Lower leg skin (tissue), 4 donors: ENCODE measurements at regions not wholly inside any gene's neighbourhood (a gene's known extent, or its start where the extent isn't known, plus 50 kb on each side); places are given as distances from the start of the nearest gene placed in this dataset.

Experiments used
- DNase-seq, 2 donors: peaks; one replicate each; pipeline ENCODE4 v3.0.0-alpha.2; 2019; ENCODE audit warnings: low spot score in 2 of 2
- H3K4me3 ChIP-seq: fragments of 200-600 bp; sonication (generic); 2 replicates; pipeline ENCODE4 v1.5.1; 2017; ENCODE audit warnings: mild to moderate bottlenecking, low read depth; ENCODE audit not compliant: poor library complexity, severe bottlenecking
- POLR2A ChIP-seq, 2 donors: fragments of 450-650 bp; IDR thresholded peaks; one replicate each; pipeline ENCODE4 v1.6.1; 2016 to 2017; ENCODE audit warnings: antibody characterized with exemption in 2 of 2, mild to moderate bottlenecking in 1 of 2, moderate library complexity in 1 of 2
- WGBS, 2 donors: methylation state at CpG; one replicate each; pipeline ENCODE4 v1.1.5; 2018; 5-methylcytosine and 5-hydroxymethylcytosine counted together
- intact Hi-C: fragments of 100-400 bp; cut with DNase I; formaldehyde crosslinking; loops from one replicate; pipeline ENCODE4 v1.15.0; 2023; ENCODE audit warnings: low total_unique reads
- TF ChIP-seq, protein P1 (sequence below), 3 donors: fragments of 450-650 bp; IDR thresholded peaks; one replicate each; pipeline ENCODE4 v1.5.1; 2016; ENCODE audit warnings: antibody characterized with exemption in 3 of 3, mild to moderate bottlenecking in 3 of 3, moderate library complexity in 2 of 3

DNA sequence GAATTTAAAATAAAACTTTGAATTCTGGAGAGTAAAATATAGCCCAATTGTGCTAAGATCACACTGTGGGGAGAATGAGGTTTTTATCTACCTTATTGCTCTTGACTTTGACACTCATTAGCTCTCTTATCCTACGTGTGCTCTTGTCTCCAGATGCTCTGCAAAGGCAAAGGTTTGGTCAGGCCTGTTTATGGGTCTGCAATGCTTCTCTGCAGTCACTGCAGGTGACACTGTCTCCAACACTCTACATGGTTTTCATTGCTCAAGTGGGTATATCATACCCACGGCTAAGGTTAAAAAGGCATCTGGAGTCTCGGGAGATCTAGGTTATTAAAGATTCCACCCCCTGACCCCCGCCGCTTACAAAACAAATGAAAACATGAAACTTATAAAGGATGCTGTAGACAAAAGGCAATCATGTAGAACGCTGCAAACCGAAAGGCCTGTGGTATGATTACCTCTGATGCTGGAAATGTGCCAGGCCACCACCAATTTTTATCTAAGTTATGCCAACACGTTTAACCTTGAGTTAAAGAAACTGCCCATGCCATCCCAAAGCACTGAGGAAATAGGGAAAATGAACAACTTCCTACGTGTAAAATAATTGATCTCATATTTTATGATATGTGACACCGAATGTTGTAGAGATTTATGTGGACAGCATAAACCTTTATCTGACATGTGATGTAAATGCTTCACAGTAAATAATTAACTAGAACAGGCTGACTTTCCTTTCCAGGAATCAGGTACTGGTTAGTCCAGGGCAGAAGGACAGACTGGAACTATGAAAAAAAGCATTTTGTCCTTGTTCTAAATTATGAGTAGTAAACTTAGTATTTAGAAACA lies 238.2 kb upstream of the NOX3 start:
- intact Hi-C loops = no loop called here
- no peak for DNase-seq

DNA sequence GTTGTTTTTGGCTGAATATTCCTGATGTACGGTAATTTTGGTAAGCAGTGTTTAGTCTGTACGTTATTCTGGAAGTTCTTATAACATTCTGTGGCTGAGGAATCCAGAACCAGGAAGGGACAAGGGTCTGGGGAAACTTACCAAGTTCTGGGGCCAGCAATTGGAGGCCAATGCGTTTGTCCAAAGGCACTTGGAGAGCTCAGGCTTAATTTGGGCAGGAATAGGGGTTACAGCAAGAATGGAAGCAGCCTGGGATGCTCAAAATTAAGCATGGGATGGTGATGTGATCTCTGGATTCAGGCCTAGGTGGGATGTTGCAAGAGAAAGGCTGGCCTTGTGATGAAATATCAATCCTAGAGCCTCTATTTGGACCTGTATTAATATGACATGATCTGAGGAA lies 235.2 kb upstream of the NOX3 start:
- TF ChIP-seq POLR2A (IDR thresholded peaks at IDR 0.05) = no peak
- TF ChIP-seq, protein P1, sequence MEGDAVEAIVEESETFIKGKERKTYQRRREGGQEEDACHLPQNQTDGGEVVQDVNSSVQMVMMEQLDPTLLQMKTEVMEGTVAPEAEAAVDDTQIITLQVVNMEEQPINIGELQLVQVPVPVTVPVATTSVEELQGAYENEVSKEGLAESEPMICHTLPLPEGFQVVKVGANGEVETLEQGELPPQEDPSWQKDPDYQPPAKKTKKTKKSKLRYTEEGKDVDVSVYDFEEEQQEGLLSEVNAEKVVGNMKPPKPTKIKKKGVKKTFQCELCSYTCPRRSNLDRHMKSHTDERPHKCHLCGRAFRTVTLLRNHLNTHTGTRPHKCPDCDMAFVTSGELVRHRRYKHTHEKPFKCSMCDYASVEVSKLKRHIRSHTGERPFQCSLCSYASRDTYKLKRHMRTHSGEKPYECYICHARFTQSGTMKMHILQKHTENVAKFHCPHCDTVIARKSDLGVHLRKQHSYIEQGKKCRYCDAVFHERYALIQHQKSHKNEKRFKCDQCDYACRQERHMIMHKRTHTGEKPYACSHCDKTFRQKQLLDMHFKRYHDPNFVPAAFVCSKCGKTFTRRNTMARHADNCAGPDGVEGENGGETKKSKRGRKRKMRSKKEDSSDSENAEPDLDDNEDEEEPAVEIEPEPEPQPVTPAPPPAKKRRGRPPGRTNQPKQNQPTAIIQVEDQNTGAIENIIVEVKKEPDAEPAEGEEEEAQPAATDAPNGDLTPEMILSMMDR (IDR thresholded peaks at IDR 0.05) = no peak
- 75 to 78% methylated on average over 3 of the region's 3 CpGs for WGBS, 2 donors
- DNase-seq = no peak
- H3K4me3 ChIP-seq = no peak overlapping the region
- intact Hi-C loops = no loop called here

More for the DNA sequence above, 238.2 kb upstream of the NOX3 start:
- TF ChIP-seq POLR2A (IDR thresholded peaks at IDR 0.05) = no peak
- TF ChIP-seq, protein P1 (IDR thresholded peaks at IDR 0.05) = no peak
- WGBS, 2 donors = 77 to 81% methylated on average over 10 of the region's 10 CpGs
- H3K4me3 ChIP-seq = no peak overlapping the region

DNA sequence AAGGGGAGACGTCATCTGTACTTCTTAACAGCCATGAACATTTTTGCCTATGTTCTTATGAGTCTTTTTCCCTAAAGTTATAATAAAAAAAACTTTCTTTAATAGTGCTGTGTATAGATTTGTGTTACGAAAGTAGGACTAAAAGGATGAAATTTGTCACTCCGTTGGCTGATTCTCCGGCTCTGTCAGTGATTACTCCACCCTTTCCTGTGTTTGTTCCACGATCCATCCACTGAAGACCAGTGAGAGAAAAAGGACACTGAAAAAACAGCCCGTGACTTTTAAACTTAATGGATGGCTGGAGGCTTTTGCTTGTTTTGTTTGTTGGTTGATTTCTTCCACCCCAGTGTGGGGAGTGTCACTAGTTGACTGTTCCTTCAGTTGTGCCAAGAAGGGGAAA lies 232.0 kb upstream of the NOX3 start:
- 69 to 77% methylated on average over 6 of the region's 6 CpGs for WGBS, 2 donors
- TF ChIP-seq, protein P1 (IDR thresholded peaks at IDR 0.05) = no peak
- no peak for TF ChIP-seq POLR2A (IDR thresholded peaks at IDR 0.05)
- intact Hi-C loops = no loop called here
- DNase-seq = no peak
- no peak overlapping the region for H3K4me3 ChIP-seq

DNA sequence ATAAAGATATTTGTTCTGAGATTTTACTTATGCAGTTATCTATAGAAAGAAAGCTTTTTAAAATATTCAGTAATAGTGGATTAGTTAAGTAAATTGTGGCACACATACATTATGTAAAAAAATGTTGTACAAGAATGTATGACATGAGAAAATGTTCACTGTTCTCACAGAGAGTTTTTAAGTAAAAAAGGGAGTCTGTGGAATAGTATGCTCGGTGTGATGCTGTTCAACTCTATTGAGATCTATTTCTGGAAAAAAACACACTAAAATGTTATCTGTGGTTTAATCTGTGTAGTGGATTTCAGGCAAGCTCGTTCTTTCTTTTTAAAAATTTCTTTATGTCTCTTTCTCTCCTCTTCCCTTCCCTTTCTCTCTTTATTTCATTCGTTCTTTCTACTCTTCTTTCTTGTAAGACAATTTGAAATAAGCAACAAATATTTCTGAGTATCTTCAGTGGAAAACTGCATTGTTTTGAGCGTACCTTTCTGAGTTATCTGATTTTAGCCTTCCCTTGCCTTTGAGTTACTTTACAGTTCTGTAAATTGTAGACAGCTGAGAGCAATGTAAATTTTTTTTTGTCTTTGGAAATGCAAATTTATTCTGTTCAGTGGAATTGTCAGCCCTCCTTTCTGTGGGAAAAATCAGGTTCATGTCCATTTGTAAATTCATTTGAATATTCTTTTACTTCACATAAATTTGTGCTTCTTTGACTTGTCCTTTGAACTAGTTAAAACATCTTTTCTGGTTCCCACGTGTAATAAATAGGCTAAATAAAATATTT lies 229.0 kb upstream of the NOX3 start:
- TF ChIP-seq, protein P1 (IDR thresholded peaks at IDR 0.05) = no peak
- TF ChIP-seq POLR2A (IDR thresholded peaks at IDR 0.05) = no peak
- no peak for DNase-seq
- no peak overlapping the region for H3K4me3 ChIP-seq
- intact Hi-C loops = no loop called here
- WGBS, 2 donors = 63 to 69% methylated on average over 5 of the region's 5 CpGs

DNA sequence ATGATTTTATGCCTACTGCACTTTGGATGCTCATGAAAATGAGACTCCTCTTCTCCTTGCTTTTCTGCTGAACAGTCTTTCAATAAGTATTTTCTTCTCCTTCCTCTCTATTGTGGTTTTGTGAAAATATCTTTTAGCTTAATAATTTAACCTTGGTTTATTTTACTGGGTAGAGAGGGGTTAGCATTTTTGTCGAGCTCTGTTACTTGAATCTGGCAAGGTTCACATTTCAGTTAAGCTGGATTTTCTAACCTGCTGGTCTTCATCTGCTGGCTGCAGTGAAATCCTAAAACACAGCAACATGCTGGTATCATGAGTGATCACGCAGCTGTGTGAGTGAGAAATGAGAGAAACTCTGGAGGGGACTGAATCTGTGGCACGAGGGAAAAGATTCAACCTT lies 222.7 kb upstream of the NOX3 start:
- H3K4me3 ChIP-seq = no peak overlapping the region
- TF ChIP-seq POLR2A (IDR thresholded peaks at IDR 0.05) = no peak
- TF ChIP-seq, protein P1 (IDR thresholded peaks at IDR 0.05) = no peak
- intact Hi-C loops = no loop called here
- DNase-seq = no peak
- WGBS, 2 donors = 70 to 73% methylated on average over 3 of the region's 3 CpGs
